ENCODE measurements at regions not wholly inside any gene's neighbourhood (a gene's known extent, or its start where the extent isn't known, plus 50 kb on each side); places are given as distances from the start of the nearest gene placed in this dataset.

- no peaks in the 10 kb centered on the region for H3K9me2 ChIP-seq (replicated peaks; ENCODE audit: insufficient read depth, low read length)
- DNase-seq: no peak
- no peak overlapping the region for H3K27ac ChIP-seq (ENCODE audit: low read length)
- no peak overlapping the region for H2AFZ ChIP-seq (ENCODE audit: low read length)
- no peaks in the 10 kb centered on the region for H3K27me3 ChIP-seq (ENCODE audit: low read length)
- no peaks in the 10 kb centered on the region for H3K36me3 ChIP-seq (ENCODE audit: insufficient read depth, low read length)
- no peaks in the 10 kb centered on the region for H3K79me2 ChIP-seq (ENCODE audit: low read length)
- no peak overlapping the region for H3K4me2 ChIP-seq (ENCODE audit: low read depth, low read length, poor library complexity, severe bottlenecking)
- H3K9me3 ChIP-seq (ENCODE audit: low read length): no peaks in the 10 kb centered on the region
- no peaks in the 10 kb centered on the region for H4K20me1 ChIP-seq (ENCODE audit: insufficient read depth, low read depth, low read length)
- no peak overlapping the region for H3K9ac ChIP-seq (ENCODE audit: low read length)
- no peak overlapping the region for H3K4me3 ChIP-seq (ENCODE audit: low read length)
- H3K4me1 ChIP-seq (ENCODE audit: low read length): no peaks in the 10 kb centered on the region
These were observed 150.9 kb downstream of the LACC1 start for GRCh38 chr13:44030615-44031014.

- Histone ChIP-seq H2AFZ (ENCODE audit: low read length) (no peak overlapping the region), H3K9me3 (ENCODE audit: low read length) (no peaks in the 10 kb centered on the region), H3K4me1 (ENCODE audit: low read length) (no peaks in the 10 kb centered on the region), H3K9me2 (replicated peaks; ENCODE audit: insufficient read depth, low read length) (no peaks in the 10 kb centered on the region), H3K4me2 (ENCODE audit: low read depth, low read length, poor library complexity, severe bottlenecking) (no peak overlapping the region), H3K9ac (ENCODE audit: low read length) (no peak overlapping the region), H4K20me1 (ENCODE audit: insufficient read depth, low read depth, low read length) (no peaks in the 10 kb centered on the region), H3K36me3 (ENCODE audit: insufficient read depth, low read length) (no peaks in the 10 kb centered on the region), H3K4me3 (ENCODE audit: low read length) (no peak overlapping the region), H3K27ac (ENCODE audit: low read length) (no peak overlapping the region), H3K79me2 (ENCODE audit: low read length) (no peaks in the 10 kb centered on the region), H3K27me3 (ENCODE audit: low read length) (no peaks in the 10 kb centered on the region)
- DNase-seq: no peak
These were observed 151.9 kb downstream of the LACC1 start for GRCh38 chr13:44031555-44031954.

GRCh38 chr13:44032802-44033201, 153.1 kb downstream of the LACC1 start:
- Histone ChIP-seq H3K79me2 (ENCODE audit: low read length) (no peaks in the 10 kb centered on the region), H3K36me3 (ENCODE audit: insufficient read depth, low read length) (no peaks in the 10 kb centered on the region), H3K27ac (ENCODE audit: low read length) (no peak overlapping the region), H3K9ac (ENCODE audit: low read length) (no peak overlapping the region), H3K9me3 (ENCODE audit: low read length) (no peaks in the 10 kb centered on the region), H4K20me1 (ENCODE audit: insufficient read depth, low read depth, low read length) (no peaks in the 10 kb centered on the region), H3K4me2 (ENCODE audit: low read depth, low read length, poor library complexity, severe bottlenecking) (no peak overlapping the region), H3K9me2 (replicated peaks; ENCODE audit: insufficient read depth, low read length) (no peaks in the 10 kb centered on the region), H3K4me1 (ENCODE audit: low read length) (no peaks in the 10 kb centered on the region), H2AFZ (ENCODE audit: low read length) (no peak overlapping the region), H3K4me3 (ENCODE audit: low read length) (no peak overlapping the region), H3K27me3 (ENCODE audit: low read length) (no peaks in the 10 kb centered on the region)
- no peak for DNase-seq

GRCh38 chr13:44035400-44035799, 155.7 kb downstream of the LACC1 start:
- H3K4me1 ChIP-seq (ENCODE audit: low read length): no peaks in the 10 kb centered on the region
- H3K9me3 ChIP-seq (ENCODE audit: low read length): no peaks in the 10 kb centered on the region
- H3K27me3 ChIP-seq (ENCODE audit: low read length): no peaks in the 10 kb centered on the region
- no peak overlapping the region for H3K9ac ChIP-seq (ENCODE audit: low read length)
- no peak overlapping the region for H3K4me3 ChIP-seq (ENCODE audit: low read length)
- DNase-seq: no peak
- no peaks in the 10 kb centered on the region for H3K79me2 ChIP-seq (ENCODE audit: low read length)
- H3K27ac ChIP-seq (ENCODE audit: low read length): no peak overlapping the region
- no peaks in the 10 kb centered on the region for H4K20me1 ChIP-seq (ENCODE audit: insufficient read depth, low read depth, low read length)
- H3K9me2 ChIP-seq (replicated peaks; ENCODE audit: insufficient read depth, low read length): no peaks in the 10 kb centered on the region
- no peak overlapping the region for H3K4me2 ChIP-seq (ENCODE audit: low read depth, low read length, poor library complexity, severe bottlenecking)
- H3K36me3 ChIP-seq (ENCODE audit: insufficient read depth, low read length): no peaks in the 10 kb centered on the region
- no peak overlapping the region for H2AFZ ChIP-seq (ENCODE audit: low read length)

- no peaks in the 10 kb centered on the region for H3K9me3 ChIP-seq (ENCODE audit: low read length)
- H3K36me3 ChIP-seq (ENCODE audit: insufficient read depth, low read length): no peaks in the 10 kb centered on the region
- no peak overlapping the region for H3K27ac ChIP-seq (ENCODE audit: low read length)
- no peak for DNase-seq
- H3K9me2 ChIP-seq (replicated peaks; ENCODE audit: insufficient read depth, low read length): no peaks in the 10 kb centered on the region
- no peaks in the 10 kb centered on the region for H4K20me1 ChIP-seq (ENCODE audit: insufficient read depth, low read depth, low read length)
- H3K4me1 ChIP-seq (ENCODE audit: low read length): no peaks in the 10 kb centered on the region
- H3K4me3 ChIP-seq (ENCODE audit: low read length): no peak overlapping the region
- no peaks in the 10 kb centered on the region for H3K27me3 ChIP-seq (ENCODE audit: low read length)
- H2AFZ ChIP-seq (ENCODE audit: low read length): no peak overlapping the region
- H3K4me2 ChIP-seq (ENCODE audit: low read depth, low read length, poor library complexity, severe bottlenecking): no peak overlapping the region
- no peaks in the 10 kb centered on the region for H3K79me2 ChIP-seq (ENCODE audit: low read length)
- no peak overlapping the region for H3K9ac ChIP-seq (ENCODE audit: low read length)
These were observed 160.5 kb downstream of the LACC1 start for GRCh38 chr13:44040070-44040817.

- H3K27ac ChIP-seq (ENCODE audit: low read length): no peak overlapping the region
- no peaks in the 10 kb centered on the region for H3K9me2 ChIP-seq (replicated peaks; ENCODE audit: insufficient read depth, low read length)
- no peaks in the 10 kb centered on the region for H3K9me3 ChIP-seq (ENCODE audit: low read length)
- H4K20me1 ChIP-seq (ENCODE audit: insufficient read depth, low read depth, low read length): no peaks in the 10 kb centered on the region
- no peaks in the 10 kb centered on the region for H3K4me1 ChIP-seq (ENCODE audit: low read length)
- H3K27me3 ChIP-seq (ENCODE audit: low read length): no peaks in the 10 kb centered on the region
- H3K4me2 ChIP-seq (ENCODE audit: low read depth, low read length, poor library complexity, severe bottlenecking): no peak overlapping the region
- DNase-seq: no peak
- H3K9ac ChIP-seq (ENCODE audit: low read length): no peak overlapping the region
- no peaks in the 10 kb centered on the region for H3K79me2 ChIP-seq (ENCODE audit: low read length)
- no peak overlapping the region for H3K4me3 ChIP-seq (ENCODE audit: low read length)
- H2AFZ ChIP-seq (ENCODE audit: low read length): no peak overlapping the region
- H3K36me3 ChIP-seq (ENCODE audit: insufficient read depth, low read length): no peaks in the 10 kb centered on the region
These were observed 161.1 kb downstream of the LACC1 start for GRCh38 chr13:44040818-44041100.

- Histone ChIP-seq H3K79me2 (ENCODE audit: low read length) (no peaks in the 10 kb centered on the region), H3K36me3 (ENCODE audit: insufficient read depth, low read length) (no peaks in the 10 kb centered on the region), H3K27ac (ENCODE audit: low read length) (no peak overlapping the region), H3K4me2 (ENCODE audit: low read depth, low read length, poor library complexity, severe bottlenecking) (no peak overlapping the region), H4K20me1 (ENCODE audit: insufficient read depth, low read depth, low read length) (no peaks in the 10 kb centered on the region), H3K4me3 (ENCODE audit: low read length) (no peak overlapping the region), H2AFZ (ENCODE audit: low read length) (no peak overlapping the region), H3K9ac (ENCODE audit: low read length) (no peak overlapping the region), H3K9me2 (replicated peaks; ENCODE audit: insufficient read depth, low read length) (no peaks in the 10 kb centered on the region), H3K27me3 (ENCODE audit: low read length) (no peaks in the 10 kb centered on the region), H3K9me3 (ENCODE audit: low read length) (no peaks in the 10 kb centered on the region), H3K4me1 (ENCODE audit: low read length) (no peaks in the 10 kb centered on the region)
- no peak for DNase-seq
These were observed 165.0 kb downstream of the LACC1 start for GRCh38 chr13:44044547-44045179.

GRCh38 chr13:44045180-44045562, 165.5 kb downstream of the LACC1 start:
- H3K4me3 ChIP-seq (ENCODE audit: low read length): no peak overlapping the region
- no peaks in the 10 kb centered on the region for H3K9me3 ChIP-seq (ENCODE audit: low read length)
- DNase-seq: no peak
- no peaks in the 10 kb centered on the region for H3K27me3 ChIP-seq (ENCODE audit: low read length)
- H3K9me2 ChIP-seq (replicated peaks; ENCODE audit: insufficient read depth, low read length): no peaks in the 10 kb centered on the region
- H3K79me2 ChIP-seq (ENCODE audit: low read length): no peaks in the 10 kb centered on the region
- no peaks in the 10 kb centered on the region for H3K4me1 ChIP-seq (ENCODE audit: low read length)
- H3K27ac ChIP-seq (ENCODE audit: low read length): no peak overlapping the region
- H2AFZ ChIP-seq (ENCODE audit: low read length): no peak overlapping the region
- H4K20me1 ChIP-seq (ENCODE audit: insufficient read depth, low read depth, low read length): no peaks in the 10 kb centered on the region
- no peaks in the 10 kb centered on the region for H3K36me3 ChIP-seq (ENCODE audit: insufficient read depth, low read length)
- H3K4me2 ChIP-seq (ENCODE audit: low read depth, low read length, poor library complexity, severe bottlenecking): no peak overlapping the region
- no peak overlapping the region for H3K9ac ChIP-seq (ENCODE audit: low read length)

Measured in Karpas-422 (cell line).